H9 (cell line): ENCODE measurements at regions not wholly inside any gene's neighbourhood (a gene's known extent, or its start where the extent isn't known, plus 50 kb on each side); places are given as distances from the start of the nearest gene placed in this dataset.

ENCODE experiments used
- DNase-seq: peaks from one replicate; pipeline ENCODE4 v3.0.0-alpha.2; 2017
- H2AFZ ChIP-seq: one replicate; pipeline ENCODE4 v1.6.1; 2013; ENCODE audit warnings: mild to moderate bottlenecking, low read length, control low read depth, moderate library complexity
- H2AK5ac ChIP-seq: 2 replicates; pipeline ENCODE4 v1.6.1; 2013; ENCODE audit warnings: low read length, control low read depth, mixed read lengths; ENCODE audit not compliant: insufficient read length
- H2BK120ac ChIP-seq: one replicate; pipeline ENCODE4 v1.6.1; 2013; ENCODE audit warnings: low read depth, mild to moderate bottlenecking, low read length, control low read depth, inconsistent platforms; ENCODE audit not compliant: poor library complexity, severe bottlenecking
- H2BK12ac ChIP-seq: 2 replicates; pipeline ENCODE4 v1.6.1; 2013; ENCODE audit warnings: low read length, control low read depth, mixed read lengths, low read depth; ENCODE audit not compliant: insufficient read length
- H2BK15ac ChIP-seq: 2 replicates; pipeline ENCODE4 v1.6.1; 2013; ENCODE audit warnings: low read depth, low read length, control low read depth
- H2BK20ac ChIP-seq: one replicate; pipeline ENCODE4 v1.6.1; 2013; ENCODE audit warnings: low read depth, mild to moderate bottlenecking, low read length, control low read depth, inconsistent platforms; ENCODE audit not compliant: poor library complexity, severe bottlenecking
- H2BK5ac ChIP-seq: 2 replicates; pipeline ENCODE4 v1.6.1; 2013; ENCODE audit warnings: low read length, control low read depth, mixed read lengths; ENCODE audit not compliant: insufficient read length
- H3K14ac ChIP-seq: 2 replicates; pipeline ENCODE4 v1.6.1; 2013; ENCODE audit warnings: low read length, control low read depth; ENCODE audit not compliant: insufficient read depth
- H3K18ac ChIP-seq: 2 replicates; pipeline ENCODE4 v1.6.1; 2013; ENCODE audit warnings: low read depth, mild to moderate bottlenecking, mixed read lengths, low read length, control low read depth; ENCODE audit not compliant: insufficient read length
- H3K23ac ChIP-seq: 2 replicates; pipeline ENCODE4 v1.6.1; 2013; ENCODE audit warnings: low read length, control low read depth, mixed read lengths, low read depth; ENCODE audit not compliant: insufficient read length
- H3K23me2 ChIP-seq: 2 replicates; pipeline ENCODE4 v1.6.1; 2013; ENCODE audit warnings: low read depth, mild to moderate bottlenecking, mixed read lengths, low read length, control low read depth; ENCODE audit not compliant: insufficient read length, poor library complexity, severe bottlenecking
- H3K27ac ChIP-seq: 2 replicates; pipeline ENCODE4 v1.5.1; 2013; ENCODE audit warnings: low read length, control low read depth, mixed read lengths, low read depth; ENCODE audit not compliant: insufficient read length
- H3K27me3 ChIP-seq: 2 replicates; pipeline ENCODE4 v1.6.1; 2013; ENCODE audit warnings: low read length, control low read depth, inconsistent platforms; ENCODE audit not compliant: insufficient read depth
- H3K4ac ChIP-seq: 2 replicates; pipeline ENCODE4 v1.6.1; 2013; ENCODE audit warnings: low read depth, mild to moderate bottlenecking, control low read depth, inconsistent platforms, low read length, moderate library complexity
- H3K4me1 ChIP-seq: 2 replicates; pipeline ENCODE4 v1.6.1; 2013; ENCODE audit warnings: low read length, control low read depth, inconsistent platforms; ENCODE audit not compliant: insufficient read depth
- H3K4me2 ChIP-seq: 2 replicates; pipeline ENCODE4 v1.6.1; 2013; ENCODE audit warnings: low read length, control low read depth, mixed read lengths; ENCODE audit not compliant: insufficient read length, insufficient read depth
- H3K56ac ChIP-seq: 2 replicates; pipeline ENCODE4 v1.6.1; 2013; ENCODE audit warnings: low read depth, mild to moderate bottlenecking, mixed read lengths, low read length, control low read depth; ENCODE audit not compliant: insufficient read length
- H3K79me1 ChIP-seq: 2 replicates; pipeline ENCODE4 v1.6.1; 2013; ENCODE audit warnings: low read depth, mild to moderate bottlenecking, moderate library complexity, low read length, control low read depth, inconsistent platforms; ENCODE audit not compliant: insufficient read depth, poor library complexity, severe bottlenecking
- H3K79me2 ChIP-seq: 2 replicates; pipeline ENCODE4 v1.6.1; 2013; ENCODE audit warnings: low read length, control low read depth, inconsistent platforms; ENCODE audit not compliant: insufficient read depth
- H3K9ac ChIP-seq: 2 replicates; pipeline ENCODE4 v1.6.1; 2013; ENCODE audit warnings: low read length, control low read depth, mixed read lengths; ENCODE audit not compliant: insufficient read length; ENCODE audit errors: extremely low read depth
- H3K9me3 ChIP-seq: one replicate; pipeline ENCODE4 v1.6.1; 2013; ENCODE audit warnings: low read depth, low read length, inconsistent platforms; ENCODE audit not compliant: control insufficient read depth
- H3T11ph ChIP-seq: one replicate; pipeline ENCODE4 v1.6.1; 2013; ENCODE audit warnings: mild to moderate bottlenecking, low read length, control low read depth, inconsistent platforms
- H4K20me1 ChIP-seq: one replicate; pipeline ENCODE4 v1.6.1; 2013; ENCODE audit not compliant: control insufficient read depth, insufficient read length, insufficient read depth
- H4K5ac ChIP-seq: 2 replicates; pipeline ENCODE4 v1.6.1; 2013; ENCODE audit warnings: low read depth, mild to moderate bottlenecking, mixed read lengths, low read length, control low read depth; ENCODE audit not compliant: insufficient read length
- H4K8ac ChIP-seq: replicated peaks from 2 replicates; pipeline ENCODE4 v1.6.1; 2013; ENCODE audit warnings: low read length, control low read depth, mixed read lengths, low read depth; ENCODE audit not compliant: insufficient read length
- H4K91ac ChIP-seq: 2 replicates; pipeline ENCODE4 v1.6.1; 2013; ENCODE audit warnings: low read depth, mild to moderate bottlenecking, moderate library complexity, mixed read lengths, low read length, control low read depth; ENCODE audit not compliant: insufficient read length
- H3K27ac Mint-ChIP-seq, 3 experiments: 2 replicates in 2 of 3; 3 replicates in 1 of 3; pipeline ENCODE4 v1.8.0; 2020 to 2021; ENCODE audit warnings: mixed read lengths in 3 of 3, mild to moderate bottlenecking in 1 of 3, moderate library complexity in 1 of 3
- H3K27me3 Mint-ChIP-seq: 2 replicates; pipeline ENCODE4 v1.8.0; 2021; ENCODE audit warnings: low read depth, mild to moderate bottlenecking, moderate library complexity, mixed read lengths
- H3K36me3 Mint-ChIP-seq, 3 experiments: 2 replicates in 2 of 3; 3 replicates in 1 of 3; pipeline ENCODE4 v1.8.0; 2020 to 2021; ENCODE audit warnings: low read depth in 3 of 3, mixed read lengths in 3 of 3; ENCODE audit not compliant: insufficient read depth in 1 of 3
- H3K4me1 Mint-ChIP-seq, 2 experiments: 2 replicates each; pipeline ENCODE4 v1.8.0; 2020; ENCODE audit warnings: mixed read lengths in 2 of 2
- H3K4me3 Mint-ChIP-seq, 2 experiments: 2 replicates in 1 of 2; 3 replicates in 1 of 2; pipeline ENCODE4 v1.8.0; 2020 to 2021; ENCODE audit warnings: mild to moderate bottlenecking in 2 of 2, mixed read lengths in 2 of 2, moderate library complexity in 1 of 2
- H3K9me3 Mint-ChIP-seq, 2 experiments: 2 replicates in 1 of 2; 3 replicates in 1 of 2; pipeline ENCODE4 v1.8.0; 2020; ENCODE audit warnings: mild to moderate bottlenecking in 2 of 2, mixed read lengths in 2 of 2, moderate library complexity in 1 of 2
- WGBS: extraction: QIAGEN DNeasy Blood & Tissue Kit; methylation state at CpG from one replicate; pipeline ENCODE4 v1.1.7; 2013; ENCODE audit warnings: missing lambda C conversion rate, low lambda C conversion rate, mixed read lengths; ENCODE audit not compliant: insufficient read length; ENCODE audit errors: extremely low coverage; 5-methylcytosine and 5-hydroxymethylcytosine counted together
- TF ChIP-seq, protein P1 (sequence below): fragments of 200-600 bp; sonication (generic); conservative IDR thresholded peaks from 3 replicates; pipeline ENCODE4 v1.8.0; 2021; ENCODE audit warnings: antibody characterized with exemption, mild to moderate bottlenecking

GRCh38 chr5:103472830-103473229 is 89.8 kb downstream of the NUDT12 start:
- peaks cover 12 to 14% of the 10 kb centered on the region in 2 experiments for H3K4me1 Mint-ChIP-seq
- no CpG with 5 or more reads among the region's 1 CpG for WGBS
- H3K23me2 ChIP-seq, result no peaks in the 10 kb centered on the region

More at GRCh38 chr5:103472830-103473229, 89.8 kb downstream of the NUDT12 start:
- no peak overlapping the region for H3K14ac ChIP-seq
- Mint-ChIP-seq H3K9me3 (no peaks in the 10 kb centered on the region), H3K27ac (no peak overlapping the region), H3K27me3 (no peaks in the 10 kb centered on the region), H3K4me3 (no peak overlapping the region), H3K36me3 (no peaks in the 10 kb centered on the region)
- H3K4me2 ChIP-seq, result no peak overlapping the region
- DNase-seq, result no peak
- no peak overlapping the region for H2BK20ac ChIP-seq
- no peaks in the 10 kb centered on the region for H3K9me3 ChIP-seq
- H2BK12ac ChIP-seq, result no peak overlapping the region
- no peak overlapping the region for H3K18ac ChIP-seq
- no peak overlapping the region for H3K27ac ChIP-seq
- H2AK5ac ChIP-seq, result no peak overlapping the region
- no peak overlapping the region for H4K91ac ChIP-seq
- H4K5ac ChIP-seq, result no peak overlapping the region
- H4K20me1 ChIP-seq, result no peaks in the 10 kb centered on the region
- H3K56ac ChIP-seq, result no peak overlapping the region
- no peak overlapping the region for H2BK120ac ChIP-seq
- H2BK5ac ChIP-seq, result no peak overlapping the region
- peaks cover 2% of the 10 kb centered on the region; the same call in 1 of the 2 replicates for H3K4me1 ChIP-seq
- H3K27me3 ChIP-seq, result no peaks in the 10 kb centered on the region
- no peaks in the 10 kb centered on the region for H3K79me1 ChIP-seq
- no peak overlapping the region for H3K23ac ChIP-seq
- no peak overlapping the region for H3T11ph ChIP-seq
- no peaks in the 10 kb centered on the region for H3K79me2 ChIP-seq
- no peak overlapping the region for H2BK15ac ChIP-seq
- H4K8ac ChIP-seq, result no peak overlapping the region
- no peak overlapping the region for H2AFZ ChIP-seq
- no peak overlapping the region for H3K9ac ChIP-seq
- no peak overlapping the region for H3K4ac ChIP-seq
- TF ChIP-seq, protein P1, sequence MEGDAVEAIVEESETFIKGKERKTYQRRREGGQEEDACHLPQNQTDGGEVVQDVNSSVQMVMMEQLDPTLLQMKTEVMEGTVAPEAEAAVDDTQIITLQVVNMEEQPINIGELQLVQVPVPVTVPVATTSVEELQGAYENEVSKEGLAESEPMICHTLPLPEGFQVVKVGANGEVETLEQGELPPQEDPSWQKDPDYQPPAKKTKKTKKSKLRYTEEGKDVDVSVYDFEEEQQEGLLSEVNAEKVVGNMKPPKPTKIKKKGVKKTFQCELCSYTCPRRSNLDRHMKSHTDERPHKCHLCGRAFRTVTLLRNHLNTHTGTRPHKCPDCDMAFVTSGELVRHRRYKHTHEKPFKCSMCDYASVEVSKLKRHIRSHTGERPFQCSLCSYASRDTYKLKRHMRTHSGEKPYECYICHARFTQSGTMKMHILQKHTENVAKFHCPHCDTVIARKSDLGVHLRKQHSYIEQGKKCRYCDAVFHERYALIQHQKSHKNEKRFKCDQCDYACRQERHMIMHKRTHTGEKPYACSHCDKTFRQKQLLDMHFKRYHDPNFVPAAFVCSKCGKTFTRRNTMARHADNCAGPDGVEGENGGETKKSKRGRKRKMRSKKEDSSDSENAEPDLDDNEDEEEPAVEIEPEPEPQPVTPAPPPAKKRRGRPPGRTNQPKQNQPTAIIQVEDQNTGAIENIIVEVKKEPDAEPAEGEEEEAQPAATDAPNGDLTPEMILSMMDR, result no peak
